Retinal pigment epithelial cell (primary cell): ENCODE measurements at regions not wholly inside any gene's neighbourhood (a gene's known extent, or its start where the extent isn't known, plus 50 kb on each side); places are given as distances from the start of the nearest gene placed in this dataset.

ENCODE experiments used
- DNase-seq: peaks from one replicate; pipeline ENCODE4 v3.0.0-alpha.2; 2010; ENCODE audit warnings: low read depth
- H3K4me3 ChIP-seq: 2 replicates; pipeline ENCODE4 v1.5.1; 2011; ENCODE audit warnings: mild to moderate bottlenecking, low read length, control low read depth, moderate library complexity
- TF ChIP-seq, protein P1 (sequence below): conservative IDR thresholded peaks from 2 replicates; pipeline ENCODE4 v1.5.1; 2011; ENCODE audit warnings: low read depth, low read length, control low read depth, inconsistent platforms

DNA sequence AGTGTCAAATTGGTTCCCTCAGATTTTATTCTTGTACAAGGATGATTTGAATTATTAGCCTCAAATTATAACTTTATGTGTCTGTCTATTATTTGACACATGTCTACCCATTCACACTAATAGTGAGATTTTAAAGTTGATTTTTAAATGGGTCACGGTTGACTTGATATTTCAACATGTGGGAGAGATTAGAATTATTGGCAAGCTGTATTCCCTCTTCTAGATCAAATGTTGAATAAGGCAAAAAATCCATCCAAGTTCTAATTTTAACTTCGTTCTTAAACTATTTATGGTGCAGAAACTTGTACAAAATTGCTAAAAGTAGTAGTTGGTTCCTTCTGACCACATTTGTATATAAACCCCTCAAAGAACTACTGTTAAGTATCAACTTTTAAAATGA is 1498.0 kb downstream of the STIM2 start:
- H3K4me3 ChIP-seq, result no peak overlapping the region
- no peak for DNase-seq
- TF ChIP-seq, protein P1, sequence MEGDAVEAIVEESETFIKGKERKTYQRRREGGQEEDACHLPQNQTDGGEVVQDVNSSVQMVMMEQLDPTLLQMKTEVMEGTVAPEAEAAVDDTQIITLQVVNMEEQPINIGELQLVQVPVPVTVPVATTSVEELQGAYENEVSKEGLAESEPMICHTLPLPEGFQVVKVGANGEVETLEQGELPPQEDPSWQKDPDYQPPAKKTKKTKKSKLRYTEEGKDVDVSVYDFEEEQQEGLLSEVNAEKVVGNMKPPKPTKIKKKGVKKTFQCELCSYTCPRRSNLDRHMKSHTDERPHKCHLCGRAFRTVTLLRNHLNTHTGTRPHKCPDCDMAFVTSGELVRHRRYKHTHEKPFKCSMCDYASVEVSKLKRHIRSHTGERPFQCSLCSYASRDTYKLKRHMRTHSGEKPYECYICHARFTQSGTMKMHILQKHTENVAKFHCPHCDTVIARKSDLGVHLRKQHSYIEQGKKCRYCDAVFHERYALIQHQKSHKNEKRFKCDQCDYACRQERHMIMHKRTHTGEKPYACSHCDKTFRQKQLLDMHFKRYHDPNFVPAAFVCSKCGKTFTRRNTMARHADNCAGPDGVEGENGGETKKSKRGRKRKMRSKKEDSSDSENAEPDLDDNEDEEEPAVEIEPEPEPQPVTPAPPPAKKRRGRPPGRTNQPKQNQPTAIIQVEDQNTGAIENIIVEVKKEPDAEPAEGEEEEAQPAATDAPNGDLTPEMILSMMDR, result no peak

GRCh38 chr4:28360681-28361080 is 1500.0 kb downstream of the STIM2 start:
- no peak overlapping the region for H3K4me3 ChIP-seq
- TF ChIP-seq, protein P1, result no peak
- no peak for DNase-seq

GRCh38 chr4:28362169-28362568 is 1501.5 kb downstream of the STIM2 start:
- DNase-seq, result no peak
- H3K4me3 ChIP-seq, result no peak overlapping the region
- TF ChIP-seq, protein P1, result no peak

DNA sequence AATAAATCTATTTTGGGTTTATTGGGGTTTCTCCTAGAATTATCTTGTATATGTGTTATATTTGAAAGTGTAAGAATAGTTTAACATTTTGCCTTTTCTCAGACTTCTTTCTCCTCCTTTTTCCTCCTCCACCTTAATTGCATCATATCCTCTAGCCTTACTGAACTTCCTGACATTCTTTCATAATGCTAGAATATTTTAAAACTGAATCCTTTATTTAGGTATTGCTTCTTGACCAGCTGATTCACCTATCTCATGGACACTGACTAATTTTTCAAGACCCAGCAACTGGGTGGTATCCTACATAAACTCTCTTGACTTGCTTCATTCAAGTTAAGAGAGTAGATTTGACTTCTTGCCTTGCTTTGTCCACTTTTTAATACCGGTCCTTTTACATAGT is 1508.9 kb downstream of the STIM2 start:
- DNase-seq, result no peak
- TF ChIP-seq, protein P1, result no peak

GRCh38 chr4:28373191-28373590 is 1512.5 kb downstream of the STIM2 start:
- DNase-seq, result no peak
- H3K4me3 ChIP-seq, result no peak overlapping the region
- TF ChIP-seq, protein P1, result no peak

More for the DNA sequence above, 1508.9 kb downstream of the STIM2 start:
- no peak overlapping the region for H3K4me3 ChIP-seq

DNA sequence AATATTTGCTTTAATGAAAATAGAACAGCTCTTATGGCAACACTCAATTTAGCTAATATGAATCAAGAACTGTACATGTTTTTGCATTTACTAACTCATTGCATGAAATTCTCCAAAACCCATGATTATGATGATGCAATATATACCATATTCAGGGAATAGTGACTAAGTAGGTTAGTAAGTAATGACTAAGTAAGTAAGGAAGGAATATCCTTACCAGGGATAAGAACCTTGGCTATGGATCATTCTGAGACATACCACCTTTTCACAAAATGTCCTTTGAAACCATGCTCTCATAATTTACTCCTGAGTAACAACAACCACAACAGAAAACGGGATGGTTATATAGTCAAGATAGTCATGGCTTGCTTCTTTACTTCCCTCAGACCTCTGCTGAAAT is 1513.0 kb downstream of the STIM2 start:
- TF ChIP-seq, protein P1, result no peak
- DNase-seq, result no peak
- no peak overlapping the region for H3K4me3 ChIP-seq

DNA sequence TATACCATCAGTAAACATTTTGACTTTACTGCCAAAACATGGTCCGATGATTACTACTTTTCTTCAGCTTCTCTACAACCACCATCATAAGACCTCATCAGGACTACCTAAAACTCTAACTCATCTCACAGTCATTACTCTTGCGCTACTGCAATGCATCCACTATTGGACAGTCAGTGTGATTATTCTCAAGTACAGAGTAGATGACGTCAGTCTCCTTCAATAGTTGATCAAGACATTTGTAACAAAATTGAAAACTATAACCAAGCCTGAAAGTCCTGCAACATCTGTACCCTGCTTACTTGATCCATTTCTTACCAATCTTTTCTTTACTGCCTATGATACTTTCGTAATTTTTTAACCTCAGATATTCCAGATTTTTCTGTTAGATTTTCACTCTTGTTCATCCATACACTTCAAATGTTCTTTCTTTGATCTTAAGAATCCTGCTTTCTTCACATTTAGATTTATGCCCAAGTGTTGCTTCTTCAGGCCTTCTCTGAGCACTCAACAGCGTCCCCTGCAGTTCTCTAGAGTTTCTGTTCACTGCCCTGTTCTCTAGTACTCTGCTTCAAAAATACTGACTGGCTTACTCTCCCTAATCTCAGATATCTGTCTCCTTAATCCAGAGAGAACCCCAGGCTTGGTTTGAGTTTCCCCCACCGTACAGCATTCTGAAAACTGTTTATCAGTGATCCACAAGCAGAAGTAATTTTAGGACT is 1517.6 kb downstream of the STIM2 start:
- no peak overlapping the region for H3K4me3 ChIP-seq
- TF ChIP-seq, protein P1, result peak; percentile 7
- DNase-seq, result no peak
